GM10266 (cell line): ENCODE measurements at regions not wholly inside any gene's neighbourhood (a gene's known extent, or its start where the extent isn't known, plus 50 kb on each side); places are given as distances from the start of the nearest gene placed in this dataset.

Experiments used
- DNase-seq: peaks from one replicate; pipeline ENCODE4 v3.0.0; 2012; ENCODE audit errors: extremely low spot score
- CTCF ChIP-seq: IDR thresholded peaks from 2 replicates; pipeline ENCODE4 v1.5.1; 2012; ENCODE audit warnings: mild to moderate bottlenecking, low read depth; ENCODE audit not compliant: control insufficient read depth, insufficient read depth; ENCODE audit errors: missing control alignments

- no peak for TF ChIP-seq CTCF
- no peak for DNase-seq
Measured at GRCh38 chr22:27393371-27393770, 408.2 kb downstream of the MN1 start.

- TF ChIP-seq CTCF = no peak
- DNase-seq = no peak
Measured at GRCh38 chr22:27394806-27395404, 406.7 kb downstream of the MN1 start.

GRCh38 chr22:27397036-27397953, 404.3 kb downstream of the MN1 start:
- no peak for DNase-seq
- no peak for TF ChIP-seq CTCF

- no peak for TF ChIP-seq CTCF
Measured at GRCh38 chr22:27397954-27398342, 403.6 kb downstream of the MN1 start.

GRCh38 chr22:27399161-27399560, 402.4 kb downstream of the MN1 start:
- no peak for TF ChIP-seq CTCF

More at GRCh38 chr22:27397954-27398342, 403.6 kb downstream of the MN1 start:
- no peak for DNase-seq

GRCh38 chr22:27400811-27401210, 400.7 kb downstream of the MN1 start:
- no peak for DNase-seq
- TF ChIP-seq CTCF = no peak

More at GRCh38 chr22:27399161-27399560, 402.4 kb downstream of the MN1 start:
- DNase-seq = no peak

GRCh38 chr22:27401321-27401720, 400.2 kb downstream of the MN1 start:
- TF ChIP-seq CTCF = no peak
- no peak for DNase-seq
